GM23338 (cell line): ENCODE measurements at regions not wholly inside any gene's neighbourhood (a gene's known extent, or its start where the extent isn't known, plus 50 kb on each side); places are given as distances from the start of the nearest gene placed in this dataset.

Experiments
- ATAC-seq: fragments of 200-7000 bp; cut with Tn5 transposase; 3 replicates; pipeline ENCODE4 v1.9.1; 2020
- DNase-seq: peaks from one replicate; pipeline ENCODE4 v3.0.0-alpha.2; 2015; ENCODE audit warnings: low spot score
- H2AFZ ChIP-seq: fragments of 200-600 bp; sonication (generic); 2 replicates; pipeline ENCODE4 v1.8.0; 2016; ENCODE audit warnings: antibody characterized with exemption, mild to moderate bottlenecking, moderate library complexity
- H3F3A ChIP-seq: fragments of 200-600 bp; sonication (generic); replicated peaks from 2 replicates; pipeline ENCODE4 v1.8.0; 2017; ENCODE audit warnings: antibody characterized with exemption, mixed run types, low read depth
- H3K27ac ChIP-seq: fragments of 200-600 bp; sonication (generic); 2 replicates; pipeline ENCODE4 v1.6.1; 2016; ENCODE audit warnings: low read depth
- H3K27me3 ChIP-seq: fragments of 200-600 bp; sonication (generic); 2 replicates; pipeline ENCODE4 v1.8.0; 2016; ENCODE audit warnings: mild to moderate bottlenecking, mixed run types, moderate library complexity; ENCODE audit not compliant: insufficient read depth
- H3K36me3 ChIP-seq: fragments of 200-600 bp; sonication (generic); 2 replicates; pipeline ENCODE4 v1.8.0; 2016; ENCODE audit warnings: mild to moderate bottlenecking; ENCODE audit not compliant: insufficient read depth
- H3K4me1 ChIP-seq: fragments of 200-600 bp; sonication (generic); 2 replicates; pipeline ENCODE4 v1.8.0; 2016; ENCODE audit warnings: mild to moderate bottlenecking, moderate library complexity; ENCODE audit not compliant: insufficient read depth
- H3K4me2 ChIP-seq: fragments of 200-600 bp; sonication (generic); 2 replicates; pipeline ENCODE4 v1.7.1; 2017; ENCODE audit warnings: mixed run types
- H3K4me3 ChIP-seq: fragments of 200-600 bp; sonication (generic); 2 replicates; pipeline ENCODE4 v1.6.1; 2016; ENCODE audit warnings: mixed run types
- H3K79me2 ChIP-seq: fragments of 200-600 bp; sonication (generic); replicated peaks from 2 replicates; pipeline ENCODE4 v1.8.0; 2017; ENCODE audit warnings: mild to moderate bottlenecking; ENCODE audit not compliant: insufficient read depth
- H3K9me2 ChIP-seq: fragments of 200-600 bp; sonication (generic); 2 replicates; pipeline ENCODE4 v1.8.0; 2017; ENCODE audit not compliant: insufficient read depth
- H4K20me1 ChIP-seq: fragments of 200-600 bp; sonication (generic); replicated peaks from 2 replicates; pipeline ENCODE4 v1.8.0; 2017; ENCODE audit warnings: mild to moderate bottlenecking; ENCODE audit not compliant: insufficient read depth
- H3K27ac Mint-ChIP-seq: 2 replicates; pipeline ENCODE4 v1.8.0; 2020; ENCODE audit warnings: inconsistent platforms, mild to moderate bottlenecking, moderate library complexity, mixed read lengths
- H3K27me3 Mint-ChIP-seq: 3 replicates; pipeline ENCODE4 v1.8.0; 2022; ENCODE audit warnings: low read depth, mild to moderate bottlenecking, moderate library complexity, mixed read lengths, inconsistent platforms; ENCODE audit not compliant: insufficient read depth, poor library complexity
- H3K36me3 Mint-ChIP-seq: 3 replicates; pipeline ENCODE4 v1.8.0; 2021; ENCODE audit warnings: low read depth, mild to moderate bottlenecking, inconsistent platforms, moderate library complexity, mixed read lengths
- H3K4me1 Mint-ChIP-seq: 3 replicates; pipeline ENCODE4 v1.8.0; 2020; ENCODE audit warnings: mild to moderate bottlenecking, inconsistent platforms, mixed read lengths
- H3K4me3 Mint-ChIP-seq: 3 replicates; pipeline ENCODE4 v1.8.0; 2021; ENCODE audit warnings: moderate library complexity, mild to moderate bottlenecking, inconsistent platforms, mixed read lengths
- H3K9me3 Mint-ChIP-seq: 3 replicates; pipeline ENCODE4 v1.8.0; 2020; ENCODE audit warnings: moderate library complexity, mild to moderate bottlenecking, inconsistent platforms, mixed read lengths
- EZH2 ChIP-seq: fragments of 200-600 bp; sonication (generic); IDR thresholded peaks from one replicate; pipeline ENCODE4 v1.8.0; 2017; ENCODE audit warnings: antibody characterized with exemption, mild to moderate bottlenecking, low read depth; ENCODE audit not compliant: unreplicated experiment
- EZH2phosphoT487 ChIP-seq: fragments of 200-600 bp; sonication (generic); IDR thresholded peaks from one replicate; pipeline ENCODE4 v1.8.1; 2018; ENCODE audit warnings: antibody characterized with exemption; ENCODE audit not compliant: unreplicated experiment
- NANOG ChIP-seq: IDR thresholded peaks from 2 replicates; pipeline ENCODE4 v1.6.1; 2016; ENCODE audit warnings: antibody characterized with exemption, borderline replicate concordance
- POLR2AphosphoS5 ChIP-seq: IDR thresholded peaks from 2 replicates; pipeline ENCODE4 v1.6.1; 2016; ENCODE audit warnings: antibody characterized with exemption, low read depth
- STAT1 ChIP-seq: IDR thresholded peaks from one replicate; pipeline ENCODE4 v1.6.1; 2016; ENCODE audit warnings: antibody characterized with exemption; ENCODE audit not compliant: unreplicated experiment
- ZNF114 ChIP-seq: fragments of 250-450 bp; sonication (Bioruptor Pico); IDR thresholded peaks from 2 replicates; pipeline ENCODE4 v1.5.0; 2020; ENCODE audit warnings: mild to moderate bottlenecking, moderate library complexity
- ZNF331 ChIP-seq: fragments of 250-450 bp; sonication (Bioruptor Pico); IDR thresholded peaks from 2 replicates; pipeline ENCODE4 v1.5.0; 2020; ENCODE audit warnings: low read depth, mild to moderate bottlenecking, moderate library complexity
- TF ChIP-seq, protein P1 (sequence below): IDR thresholded peaks from 2 replicates; pipeline ENCODE4 v1.6.1; 2016; ENCODE audit warnings: antibody characterized with exemption
- TF ChIP-seq, protein P2 (sequence below), 2 experiments: fragments of 200-600 bp in 1 of 2; sonication (generic) in 1 of 2; conservative IDR thresholded peaks; 2 replicates each; pipeline versions ENCODE4 v1.5.1 to v1.6.1; 2016 to 2017; ENCODE audit warnings: antibody characterized with exemption in 2 of 2, low read depth in 2 of 2, mild to moderate bottlenecking in 2 of 2, moderate library complexity in 1 of 2
- TF ChIP-seq, protein P3 (sequence below): fragments of 250-450 bp; sonication (Bioruptor Pico); IDR thresholded peaks from 2 replicates; pipeline ENCODE4 v1.5.0; 2020; ENCODE audit warnings: mild to moderate bottlenecking, moderate library complexity

DNA sequence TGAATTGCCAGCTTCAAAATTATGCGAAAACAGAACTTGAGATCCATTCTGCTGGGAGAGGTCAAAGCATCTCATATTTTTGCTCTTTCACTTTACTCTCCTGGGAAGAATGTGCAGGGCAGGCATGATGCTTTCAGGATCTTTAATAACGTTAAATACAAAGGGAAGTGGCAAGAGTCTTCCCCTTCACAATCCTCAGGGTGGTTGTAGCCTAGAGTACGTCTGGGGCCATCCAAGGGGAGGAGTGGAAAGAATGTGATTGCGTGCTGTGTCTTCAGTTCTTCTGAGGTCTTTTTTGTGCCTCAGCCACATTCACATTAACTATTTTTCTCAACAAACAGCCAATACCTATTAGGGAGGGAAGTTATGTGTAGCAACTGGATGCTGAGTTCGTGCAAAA, 207.3 kb downstream of the HGF start (continued):
- TF ChIP-seq, protein P1, sequence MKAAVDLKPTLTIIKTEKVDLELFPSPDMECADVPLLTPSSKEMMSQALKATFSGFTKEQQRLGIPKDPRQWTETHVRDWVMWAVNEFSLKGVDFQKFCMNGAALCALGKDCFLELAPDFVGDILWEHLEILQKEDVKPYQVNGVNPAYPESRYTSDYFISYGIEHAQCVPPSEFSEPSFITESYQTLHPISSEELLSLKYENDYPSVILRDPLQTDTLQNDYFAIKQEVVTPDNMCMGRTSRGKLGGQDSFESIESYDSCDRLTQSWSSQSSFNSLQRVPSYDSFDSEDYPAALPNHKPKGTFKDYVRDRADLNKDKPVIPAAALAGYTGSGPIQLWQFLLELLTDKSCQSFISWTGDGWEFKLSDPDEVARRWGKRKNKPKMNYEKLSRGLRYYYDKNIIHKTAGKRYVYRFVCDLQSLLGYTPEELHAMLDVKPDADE, result no peak
- no peak for TF ChIP-seq POLR2AphosphoS5
- TF ChIP-seq EZH2phosphoT487, result no peak
- TF ChIP-seq, protein P2, sequence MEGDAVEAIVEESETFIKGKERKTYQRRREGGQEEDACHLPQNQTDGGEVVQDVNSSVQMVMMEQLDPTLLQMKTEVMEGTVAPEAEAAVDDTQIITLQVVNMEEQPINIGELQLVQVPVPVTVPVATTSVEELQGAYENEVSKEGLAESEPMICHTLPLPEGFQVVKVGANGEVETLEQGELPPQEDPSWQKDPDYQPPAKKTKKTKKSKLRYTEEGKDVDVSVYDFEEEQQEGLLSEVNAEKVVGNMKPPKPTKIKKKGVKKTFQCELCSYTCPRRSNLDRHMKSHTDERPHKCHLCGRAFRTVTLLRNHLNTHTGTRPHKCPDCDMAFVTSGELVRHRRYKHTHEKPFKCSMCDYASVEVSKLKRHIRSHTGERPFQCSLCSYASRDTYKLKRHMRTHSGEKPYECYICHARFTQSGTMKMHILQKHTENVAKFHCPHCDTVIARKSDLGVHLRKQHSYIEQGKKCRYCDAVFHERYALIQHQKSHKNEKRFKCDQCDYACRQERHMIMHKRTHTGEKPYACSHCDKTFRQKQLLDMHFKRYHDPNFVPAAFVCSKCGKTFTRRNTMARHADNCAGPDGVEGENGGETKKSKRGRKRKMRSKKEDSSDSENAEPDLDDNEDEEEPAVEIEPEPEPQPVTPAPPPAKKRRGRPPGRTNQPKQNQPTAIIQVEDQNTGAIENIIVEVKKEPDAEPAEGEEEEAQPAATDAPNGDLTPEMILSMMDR (conservative IDR thresholded peaks at IDR 0.05; ENCODE audit: low read depth in 2 of 2), result no peak
- no peak for TF ChIP-seq EZH2
- no peak for TF ChIP-seq ZNF114
- TF ChIP-seq STAT1, result no peak
- TF ChIP-seq ZNF331 (CRISPR knock-in tag), result no peak

DNA sequence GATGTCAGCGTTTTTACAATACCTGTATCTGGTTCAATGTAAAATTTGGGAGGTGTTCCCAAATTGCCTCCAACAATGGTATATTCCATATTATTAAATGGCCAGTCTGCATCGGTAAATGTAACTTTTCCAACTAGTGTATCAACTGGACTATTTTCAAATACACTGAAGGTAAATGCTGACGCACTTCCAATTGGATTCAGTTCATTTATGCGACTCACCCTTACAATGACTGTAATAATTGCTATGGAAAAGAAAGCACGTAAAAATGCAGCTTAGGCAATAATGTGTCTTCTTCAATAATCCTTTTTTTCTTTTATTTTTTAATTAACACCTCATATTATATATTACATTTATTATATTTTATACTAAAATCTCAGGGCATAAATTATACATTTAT, 209.1 kb downstream of the HGF start:
- DNase-seq (no peak), ATAC-seq (no peak)
- Mint-ChIP-seq H3K4me3 (no peak overlapping the region), H3K27me3 (no peaks in the 10 kb centered on the region), H3K27ac (no peak overlapping the region), H3K9me3 (no peaks in the 10 kb centered on the region), H3K36me3 (no peaks in the 10 kb centered on the region), H3K4me1 (no peaks in the 10 kb centered on the region)
- Histone ChIP-seq H3K9me2 (no peaks in the 10 kb centered on the region), H2AFZ (no peak overlapping the region), H3K4me1 (no peaks in the 10 kb centered on the region), H3K27me3 (no peaks in the 10 kb centered on the region), H3K4me3 (no peak overlapping the region), H3K27ac (no peak overlapping the region), H4K20me1 (no peaks in the 10 kb centered on the region), H3K36me3 (no peaks in the 10 kb centered on the region), H3K4me2 (no peak overlapping the region), H3F3A (no peaks in the 10 kb centered on the region), H3K79me2 (no peaks in the 10 kb centered on the region)
- TF ChIP-seq EZH2phosphoT487, result no peak
- no peak for TF ChIP-seq ZNF114
- no peak for TF ChIP-seq NANOG
- TF ChIP-seq, protein P2 (conservative IDR thresholded peaks at IDR 0.05; ENCODE audit: low read depth in 2 of 2), result no peak
- TF ChIP-seq, protein P3, sequence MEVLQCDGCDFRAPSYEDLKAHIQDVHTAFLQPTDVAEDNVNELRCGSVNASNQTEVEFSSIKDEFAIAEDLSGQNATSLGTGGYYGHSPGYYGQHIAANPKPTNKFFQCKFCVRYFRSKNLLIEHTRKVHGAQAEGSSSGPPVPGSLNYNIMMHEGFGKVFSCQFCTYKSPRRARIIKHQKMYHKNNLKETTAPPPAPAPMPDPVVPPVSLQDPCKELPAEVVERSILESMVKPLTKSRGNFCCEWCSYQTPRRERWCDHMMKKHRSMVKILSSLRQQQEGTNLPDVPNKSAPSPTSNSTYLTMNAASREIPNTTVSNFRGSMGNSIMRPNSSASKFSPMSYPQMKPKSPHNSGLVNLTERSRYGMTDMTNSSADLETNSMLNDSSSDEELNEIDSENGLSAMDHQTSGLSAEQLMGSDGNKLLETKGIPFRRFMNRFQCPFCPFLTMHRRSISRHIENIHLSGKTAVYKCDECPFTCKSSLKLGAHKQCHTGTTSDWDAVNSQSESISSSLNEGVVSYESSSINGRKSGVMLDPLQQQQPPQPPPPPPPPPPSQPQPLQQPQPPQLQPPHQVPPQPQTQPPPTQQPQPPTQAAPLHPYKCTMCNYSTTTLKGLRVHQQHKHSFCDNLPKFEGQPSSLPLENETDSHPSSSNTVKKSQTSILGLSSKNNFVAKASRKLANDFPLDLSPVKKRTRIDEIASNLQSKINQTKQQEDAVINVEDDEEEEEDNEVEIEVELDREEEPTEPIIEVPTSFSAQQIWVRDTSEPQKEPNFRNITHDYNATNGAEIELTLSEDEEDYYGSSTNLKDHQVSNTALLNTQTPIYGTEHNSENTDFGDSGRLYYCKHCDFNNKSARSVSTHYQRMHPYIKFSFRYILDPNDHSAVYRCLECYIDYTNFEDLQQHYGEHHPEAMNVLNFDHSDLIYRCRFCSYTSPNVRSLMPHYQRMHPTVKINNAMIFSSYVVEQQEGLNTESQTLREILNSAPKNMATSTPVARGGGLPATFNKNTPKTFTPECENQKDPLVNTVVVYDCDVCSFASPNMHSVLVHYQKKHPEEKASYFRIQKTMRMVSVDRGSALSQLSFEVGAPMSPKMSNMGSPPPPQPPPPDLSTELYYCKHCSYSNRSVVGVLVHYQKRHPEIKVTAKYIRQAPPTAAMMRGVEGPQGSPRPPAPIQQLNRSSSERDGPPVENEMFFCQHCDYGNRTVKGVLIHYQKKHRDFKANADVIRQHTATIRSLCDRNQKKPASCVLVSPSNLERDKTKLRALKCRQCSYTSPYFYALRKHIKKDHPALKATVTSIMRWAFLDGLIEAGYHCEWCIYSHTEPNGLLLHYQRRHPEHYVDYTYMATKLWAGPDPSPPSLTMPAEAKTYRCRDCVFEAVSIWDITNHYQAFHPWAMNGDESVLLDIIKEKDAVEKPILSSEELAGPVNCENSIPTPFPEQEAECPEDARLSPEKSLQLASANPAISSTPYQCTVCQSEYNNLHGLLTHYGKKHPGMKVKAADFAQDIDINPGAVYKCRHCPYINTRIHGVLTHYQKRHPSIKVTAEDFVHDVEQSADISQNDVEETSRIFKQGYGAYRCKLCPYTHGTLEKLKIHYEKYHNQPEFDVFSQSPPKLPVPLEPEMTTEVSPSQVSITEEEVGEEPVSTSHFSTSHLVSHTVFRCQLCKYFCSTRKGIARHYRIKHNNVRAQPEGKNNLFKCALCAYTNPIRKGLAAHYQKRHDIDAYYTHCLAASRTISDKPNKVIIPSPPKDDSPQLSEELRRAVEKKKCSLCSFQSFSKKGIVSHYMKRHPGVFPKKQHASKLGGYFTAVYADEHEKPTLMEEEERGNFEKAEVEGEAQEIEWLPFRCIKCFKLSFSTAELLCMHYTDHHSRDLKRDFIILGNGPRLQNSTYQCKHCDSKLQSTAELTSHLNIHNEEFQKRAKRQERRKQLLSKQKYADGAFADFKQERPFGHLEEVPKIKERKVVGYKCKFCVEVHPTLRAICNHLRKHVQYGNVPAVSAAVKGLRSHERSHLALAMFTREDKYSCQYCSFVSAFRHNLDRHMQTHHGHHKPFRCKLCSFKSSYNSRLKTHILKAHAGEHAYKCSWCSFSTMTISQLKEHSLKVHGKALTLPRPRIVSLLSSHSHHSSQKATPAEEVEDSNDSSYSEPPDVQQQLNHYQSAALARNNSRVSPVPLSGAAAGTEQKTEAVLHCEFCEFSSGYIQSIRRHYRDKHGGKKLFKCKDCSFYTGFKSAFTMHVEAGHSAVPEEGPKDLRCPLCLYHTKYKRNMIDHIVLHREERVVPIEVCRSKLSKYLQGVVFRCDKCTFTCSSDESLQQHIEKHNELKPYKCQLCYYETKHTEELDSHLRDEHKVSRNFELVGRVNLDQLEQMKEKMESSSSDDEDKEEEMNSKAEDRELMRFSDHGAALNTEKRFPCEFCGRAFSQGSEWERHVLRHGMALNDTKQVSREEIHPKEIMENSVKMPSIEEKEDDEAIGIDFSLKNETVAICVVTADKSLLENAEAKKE (CRISPR knock-in tag), result no peak
- TF ChIP-seq STAT1, result no peak
